BE2C (cell line): ENCODE measurements at regions not wholly inside any gene's neighbourhood (a gene's known extent, or its start where the extent isn't known, plus 50 kb on each side); places are given as distances from the start of the nearest gene placed in this dataset.

ENCODE experiments used
- DNase-seq: peaks from one replicate; pipeline ENCODE4 v3.0.0-alpha.2; 2020
- H3K27me3 ChIP-seq: fragments of 250-450 bp; sonication (Bioruptor Pico); 2 replicates; pipeline ENCODE4 v1.5.1; 2020; ENCODE audit warnings: mild to moderate bottlenecking
- H3K36me3 ChIP-seq: fragments of 250-450 bp; sonication (Bioruptor Pico); 2 replicates; pipeline ENCODE4 v1.5.1; 2020; ENCODE audit warnings: mild to moderate bottlenecking
- H3K4me1 ChIP-seq: fragments of 250-450 bp; sonication (Bioruptor Pico); 2 replicates; pipeline ENCODE4 v1.5.1; 2020
- H3K4me3 ChIP-seq: 2 replicates; pipeline ENCODE4 v1.5.1; 2011; ENCODE audit warnings: low read depth, low read length
- H3K9me3 ChIP-seq: fragments of 250-450 bp; sonication (Bioruptor Pico); 2 replicates; pipeline ENCODE4 v1.5.1; 2020
- CTCF ChIP-seq: IDR thresholded peaks from 2 replicates; pipeline ENCODE4 v1.5.1; 2012; ENCODE audit warnings: mild to moderate bottlenecking, low read depth, low read length

GRCh38 chr6:120026791-120027190 lies 677.2 kb upstream of the MAN1A1 start:
- no peak for DNase-seq
- TF ChIP-seq CTCF = no peak
- H3K4me1 ChIP-seq = no peaks in the 10 kb centered on the region
- H3K36me3 ChIP-seq = no peaks in the 10 kb centered on the region
- H3K9me3 ChIP-seq = no peaks in the 10 kb centered on the region
- H3K27me3 ChIP-seq = no peaks in the 10 kb centered on the region
- no peak overlapping the region for H3K4me3 ChIP-seq

- TF ChIP-seq CTCF = no peak
- Histone ChIP-seq H3K36me3 (no peaks in the 10 kb centered on the region), H3K9me3 (no peaks in the 10 kb centered on the region)
These were observed 660.5 kb upstream of the MAN1A1 start for GRCh38 chr6:120010075-120010474.

GRCh38 chr6:120005292-120005976 lies 655.9 kb upstream of the MAN1A1 start:
- Histone ChIP-seq H3K4me1 (no peaks in the 10 kb centered on the region; the same call in 1 of the 2 replicates), H3K9me3 (no peaks in the 10 kb centered on the region), H3K4me3 (peak overlapping the region; percentile 73), H3K36me3 (no peaks in the 10 kb centered on the region), H3K27me3 (no peaks in the 10 kb centered on the region)
- TF ChIP-seq CTCF = no peak
- peak; percentile 81 for DNase-seq

More at GRCh38 chr6:120010075-120010474, 660.5 kb upstream of the MAN1A1 start:
- DNase-seq = no peak
- Histone ChIP-seq H3K4me3 (no peak overlapping the region), H3K4me1 (no peaks in the 10 kb centered on the region; the same call in 1 of the 2 replicates), H3K27me3 (no peaks in the 10 kb centered on the region)

- Histone ChIP-seq H3K4me3 (no peak overlapping the region), H3K27me3 (no peaks in the 10 kb centered on the region), H3K4me1 (peaks cover 7% of the 10 kb centered on the region; the same call in 1 of the 2 replicates), H3K36me3 (no peaks in the 10 kb centered on the region), H3K9me3 (no peaks in the 10 kb centered on the region)
- TF ChIP-seq CTCF = no peak
- no peak for DNase-seq
These were observed 637.5 kb upstream of the MAN1A1 start for GRCh38 chr6:119986934-119987549.

- Histone ChIP-seq H3K27me3 (no peaks in the 10 kb centered on the region), H3K4me3 (no peak overlapping the region), H3K9me3 (no peaks in the 10 kb centered on the region), H3K36me3 (no peaks in the 10 kb centered on the region), H3K4me1 (peaks cover 7% of the 10 kb centered on the region; the same call in 1 of the 2 replicates)
- DNase-seq = no peak
- TF ChIP-seq CTCF = no peak
These were observed 636.6 kb upstream of the MAN1A1 start for GRCh38 chr6:119985952-119986736.

GRCh38 chr6:119980802-119981201 lies 631.2 kb upstream of the MAN1A1 start:
- Histone ChIP-seq H3K4me3 (no peak overlapping the region), H3K36me3 (no peaks in the 10 kb centered on the region), H3K4me1 (peaks cover 7% of the 10 kb centered on the region; the same call in 1 of the 2 replicates), H3K9me3 (no peaks in the 10 kb centered on the region), H3K27me3 (no peaks in the 10 kb centered on the region)
- no peak for DNase-seq
- no peak for TF ChIP-seq CTCF
